ENCODE measurements at regions not wholly inside any gene's neighbourhood (a gene's known extent, or its start where the extent isn't known, plus 50 kb on each side); places are given as distances from the start of the nearest gene placed in this dataset.

DNA sequence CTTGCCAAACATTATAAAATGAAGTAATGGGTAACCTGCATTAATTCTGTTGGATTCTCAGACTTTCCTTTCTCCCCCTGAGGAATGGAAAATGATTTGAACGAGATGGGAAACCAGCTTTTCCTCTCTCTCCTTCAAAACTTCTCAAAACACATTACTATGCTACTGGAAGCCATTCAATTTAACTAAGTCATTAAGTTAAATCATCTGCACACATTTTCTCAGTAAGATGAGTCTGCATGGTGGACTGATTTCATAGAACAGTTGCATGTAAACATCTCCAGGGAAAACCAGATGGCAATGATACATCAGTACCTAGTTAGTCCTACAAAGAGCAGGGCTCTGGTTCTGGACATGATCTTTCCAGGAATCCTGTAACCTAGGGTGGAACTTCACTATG, 59.9 kb downstream of the BMP4 start:
- DNase-seq (ENCODE audit: low spot score in 2 of 2): no peak
- H3K27ac Mint-ChIP-seq: no peak overlapping the region
- H3K9me3 Mint-ChIP-seq: peaks cover 0 to 13% of the 10 kb centered on the region in 2 donors
- no peak for ATAC-seq
- no peaks in the 10 kb centered on the region for H3K36me3 Mint-ChIP-seq

GRCh38 chr14:53894456-53894855, 62.2 kb downstream of the BMP4 start:
- Mint-ChIP-seq H3K36me3 (no peaks in the 10 kb centered on the region), H3K27ac (peak overlapping the region in 1 of 2 donors; percentile 57), H3K9me3 (peaks cover 0 to 6% of the 10 kb centered on the region in 2 donors)
- DNase-seq (ENCODE audit: low spot score in 2 of 2) (no peak), ATAC-seq (peak in 1 of 2 donors; percentile 86)

DNA sequence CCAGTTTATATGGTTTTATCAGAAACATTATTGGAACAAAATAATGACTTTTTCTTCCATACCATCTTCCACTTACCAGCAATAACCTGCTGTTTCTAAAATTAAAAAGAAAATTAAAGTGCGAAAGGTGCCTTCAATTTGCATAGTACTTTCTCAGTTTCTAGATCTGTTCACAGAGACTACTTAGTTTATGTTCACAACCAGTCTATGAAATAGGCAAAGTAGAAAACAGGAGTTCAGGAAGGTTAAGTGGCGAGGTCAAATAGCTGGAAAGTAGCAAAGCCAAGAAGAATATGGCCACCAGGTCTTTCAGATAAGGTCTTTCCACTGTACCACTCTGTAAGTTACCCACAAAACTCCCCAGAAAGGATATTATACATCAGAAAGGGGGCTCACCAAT, 63.3 kb downstream of the BMP4 start:
- Mint-ChIP-seq H3K27ac (no peak overlapping the region), H3K36me3 (no peaks in the 10 kb centered on the region), H3K9me3 (peaks cover 0 to 2% of the 10 kb centered on the region in 2 donors)
- DNase-seq (ENCODE audit: low spot score in 2 of 2): no peak
- no peak for ATAC-seq

GRCh38 chr14:53890611-53891101, 66.0 kb downstream of the BMP4 start:
- DNase-seq (ENCODE audit: low spot score in 2 of 2): no peak
- Mint-ChIP-seq H3K36me3 (no peaks in the 10 kb centered on the region), H3K27ac (no peak overlapping the region), H3K9me3 (peaks cover 8 to 11% of the 10 kb centered on the region in 2 donors)
- no peak for ATAC-seq

GRCh38 chr14:53888535-53889386, 67.9 kb downstream of the BMP4 start:
- DNase-seq (ENCODE audit: low spot score in 2 of 2) (no peak), ATAC-seq (no peak)
- peaks cover 8 to 11% of the 10 kb centered on the region in 2 donors for H3K9me3 Mint-ChIP-seq
- H3K27ac Mint-ChIP-seq: no peak overlapping the region
- H3K36me3 Mint-ChIP-seq: no peaks in the 10 kb centered on the region

- H3K9me3 Mint-ChIP-seq: peaks cover 8 to 11% of the 10 kb centered on the region in 2 donors
- DNase-seq (ENCODE audit: low spot score in 2 of 2) (no peak), ATAC-seq (no peak)
- H3K27ac Mint-ChIP-seq: no peak overlapping the region
- no peaks in the 10 kb centered on the region for H3K36me3 Mint-ChIP-seq
These were observed 71.4 kb downstream of the BMP4 start for GRCh38 chr14:53885136-53885640.

GRCh38 chr14:53884601-53885000, 72.0 kb downstream of the BMP4 start:
- peaks cover 8 to 11% of the 10 kb centered on the region in 2 donors for H3K9me3 Mint-ChIP-seq
- H3K27ac Mint-ChIP-seq: no peak overlapping the region
- ATAC-seq (no peak), DNase-seq (ENCODE audit: low spot score in 2 of 2) (no peak)
- H3K36me3 Mint-ChIP-seq: no peaks in the 10 kb centered on the region

DNA sequence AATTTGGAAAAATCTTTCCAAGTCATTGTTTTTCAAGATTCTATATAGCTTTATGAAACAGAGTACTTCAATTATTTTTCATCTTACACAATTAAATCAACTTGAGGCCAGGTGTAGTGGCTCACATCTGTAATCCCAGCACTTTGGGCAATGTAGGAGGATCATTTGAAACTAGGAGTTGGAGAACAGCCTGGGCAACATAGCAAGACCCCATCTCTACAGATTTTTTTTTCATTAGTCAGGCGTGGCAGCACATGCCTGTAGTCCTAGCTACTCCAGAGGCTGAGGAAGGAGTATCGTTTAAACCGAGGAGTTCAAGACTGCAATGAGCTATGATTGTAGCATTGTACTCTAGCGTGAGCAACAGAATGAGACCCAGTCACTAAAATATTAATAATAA, 72.9 kb downstream of the BMP4 start:
- H3K9me3 Mint-ChIP-seq: peaks cover 8 to 11% of the 10 kb centered on the region in 2 donors
- no peak for ATAC-seq
- H3K27ac Mint-ChIP-seq: no peak overlapping the region
- H3K36me3 Mint-ChIP-seq: no peaks in the 10 kb centered on the region
- DNase-seq (ENCODE audit: low spot score in 2 of 2): no peak

DNA sequence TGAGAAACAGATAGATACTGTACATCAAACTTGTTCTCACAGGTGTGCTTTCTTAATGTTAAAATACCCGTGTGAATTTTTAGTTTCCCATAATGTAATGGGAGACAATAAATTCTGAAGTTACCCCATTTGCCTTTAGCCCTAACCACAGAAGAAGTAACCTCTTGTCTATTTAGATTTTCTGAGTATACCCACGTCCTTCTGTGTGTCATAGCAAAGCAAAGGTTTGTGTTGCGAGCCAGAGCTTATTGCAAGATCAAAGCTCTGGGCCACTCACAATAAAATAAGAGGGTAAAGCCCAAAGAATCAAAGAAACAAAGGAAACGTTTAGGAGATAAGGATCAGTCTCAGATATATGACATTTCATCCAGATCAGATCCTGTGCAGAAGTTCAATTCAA, 73.9 kb downstream of the BMP4 start:
- Mint-ChIP-seq H3K36me3 (no peaks in the 10 kb centered on the region), H3K27ac (no peak overlapping the region), H3K9me3 (peaks cover 8 to 12% of the 10 kb centered on the region in 2 donors)
- ATAC-seq (no peak), DNase-seq (ENCODE audit: low spot score in 2 of 2) (no peak)

DNA sequence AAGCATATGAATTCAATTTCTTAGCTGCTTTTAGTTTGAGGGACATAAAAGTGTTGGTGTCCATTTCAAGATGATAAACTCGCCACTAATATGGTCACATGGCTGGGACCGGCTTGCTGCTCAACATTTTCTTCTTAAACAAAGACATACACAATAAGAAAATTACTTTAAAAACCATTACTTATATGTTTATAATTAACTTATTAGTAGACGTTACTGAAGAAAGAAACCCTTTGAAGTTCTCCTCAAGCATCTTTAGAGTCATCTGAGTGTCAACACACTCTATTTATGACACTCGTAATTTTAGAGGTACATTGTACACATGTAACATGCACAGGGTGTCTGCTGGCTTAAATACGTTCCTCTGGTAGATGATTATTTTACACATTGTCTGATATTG, 74.7 kb downstream of the BMP4 start:
- ATAC-seq (no peak), DNase-seq (ENCODE audit: low spot score in 2 of 2) (no peak)
- no peak overlapping the region for H3K27ac Mint-ChIP-seq
- peaks cover 8 to 14% of the 10 kb centered on the region in 2 donors for H3K9me3 Mint-ChIP-seq
- H3K36me3 Mint-ChIP-seq: no peaks in the 10 kb centered on the region

DNA sequence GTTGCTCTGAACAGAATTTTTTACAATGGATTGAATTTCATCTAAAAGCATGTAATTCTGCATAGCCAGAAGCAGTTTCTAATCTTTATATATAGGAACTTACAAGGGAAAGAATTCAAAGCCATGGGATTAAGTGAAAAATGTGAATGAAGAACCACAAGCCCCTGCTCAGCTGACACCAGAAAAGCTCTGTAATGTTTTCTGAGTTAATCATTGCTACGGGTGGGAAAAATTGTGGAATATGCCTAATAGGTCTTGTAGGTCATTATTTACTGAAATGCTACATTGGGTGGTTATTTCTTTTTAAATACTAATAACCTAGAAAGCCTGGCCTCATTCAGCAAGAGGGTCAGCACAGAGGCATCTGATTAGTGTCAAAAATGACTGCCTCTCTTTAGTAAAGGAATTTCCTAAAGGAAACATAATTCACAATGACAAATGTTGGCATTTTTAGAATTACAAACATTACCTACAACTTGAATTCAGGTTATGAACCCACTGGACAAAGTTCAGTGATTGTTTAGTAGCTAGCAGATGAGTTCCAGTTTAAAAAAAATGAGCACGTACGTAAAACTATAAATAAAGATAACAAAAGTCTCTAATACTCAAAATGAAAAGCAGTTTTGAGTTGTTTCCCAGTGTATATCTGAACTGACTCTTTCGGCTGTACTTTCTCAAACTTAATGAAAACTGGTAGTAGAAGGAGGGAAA, 75.3 kb downstream of the BMP4 start:
- no peak for ATAC-seq
- Mint-ChIP-seq H3K36me3 (peaks cover 0 to 4% of the 10 kb centered on the region in 2 donors), H3K27ac (no peak overlapping the region), H3K9me3 (peaks cover 8 to 12% of the 10 kb centered on the region in 2 donors)
- no peak for DNase-seq (ENCODE audit: low spot score in 2 of 2)

DNA sequence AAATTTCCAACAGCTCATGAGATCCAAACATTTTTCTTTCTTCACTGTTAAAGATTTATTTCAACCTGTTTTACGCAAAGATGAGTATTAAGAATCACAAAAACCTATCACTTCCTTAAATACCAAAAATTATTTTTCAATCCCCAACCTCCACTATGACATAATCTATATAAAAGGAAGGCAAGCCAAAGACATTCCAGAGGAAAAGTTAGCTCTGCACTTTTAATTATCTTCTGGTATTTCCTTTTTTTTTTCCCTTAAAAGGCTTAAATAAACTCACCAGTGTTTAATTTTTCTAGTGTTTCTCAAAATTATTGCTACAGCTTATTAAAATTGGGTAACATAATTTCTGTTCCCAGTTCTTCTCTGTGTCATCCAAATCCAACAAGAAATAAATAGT, 75.9 kb downstream of the BMP4 start:
- Mint-ChIP-seq H3K9me3 (peaks cover 6 to 11% of the 10 kb centered on the region in 2 donors), H3K27ac (no peak overlapping the region), H3K36me3 (peaks cover 0 to 6% of the 10 kb centered on the region in 2 donors)
- DNase-seq (ENCODE audit: low spot score in 2 of 2) (no peak), ATAC-seq (no peak)

GRCh38 chr14:53879747-53880146, 76.9 kb downstream of the BMP4 start:
- ATAC-seq (no peak), DNase-seq (ENCODE audit: low spot score in 2 of 2) (no peak)
- peaks cover 6 to 11% of the 10 kb centered on the region in 2 donors for H3K9me3 Mint-ChIP-seq
- no peak overlapping the region for H3K27ac Mint-ChIP-seq
- peaks cover 0 to 6% of the 10 kb centered on the region in 2 donors for H3K36me3 Mint-ChIP-seq

DNA sequence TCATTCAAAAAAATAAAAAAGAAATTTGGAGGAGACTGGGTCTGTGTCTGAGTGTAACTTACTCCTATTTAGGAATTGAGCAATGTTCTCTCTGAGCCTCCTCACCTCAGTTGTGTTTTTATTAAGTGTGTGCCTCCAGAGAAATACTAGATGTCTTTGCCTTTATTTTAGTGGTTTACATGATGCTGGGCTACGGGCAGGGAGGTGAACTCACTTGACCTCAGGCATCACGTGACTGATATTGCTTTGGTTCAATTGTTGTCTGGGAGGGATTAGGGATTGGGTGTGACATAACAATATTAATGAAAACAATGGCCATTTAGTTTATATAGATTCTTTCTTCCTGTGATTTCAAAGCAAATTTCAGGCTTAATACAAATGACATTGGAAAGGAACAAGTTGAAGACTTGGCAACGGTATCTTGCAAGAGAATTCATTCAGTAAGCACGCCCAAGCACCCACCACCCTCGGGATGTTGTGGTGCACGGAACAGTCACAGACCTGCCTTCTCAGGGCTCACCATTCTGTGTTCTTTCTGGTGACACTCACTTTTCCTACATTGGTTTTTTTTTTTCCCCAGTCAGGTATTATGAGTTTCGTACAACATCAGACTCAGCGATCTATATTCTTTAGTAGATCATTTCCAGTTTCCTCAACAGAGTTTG, 77.5 kb downstream of the BMP4 start:
- peaks cover 0 to 6% of the 10 kb centered on the region in 2 donors for H3K36me3 Mint-ChIP-seq
- no peak for ATAC-seq

GRCh38 chr14:53875324-53875897, 81.2 kb downstream of the BMP4 start:
- H3K36me3 Mint-ChIP-seq: peaks cover 0 to 6% of the 10 kb centered on the region in 2 donors
- H3K27ac Mint-ChIP-seq: no peak overlapping the region
- ATAC-seq (no peak), DNase-seq (ENCODE audit: low spot score in 2 of 2) (no peak)
- peaks cover 6 to 11% of the 10 kb centered on the region in 2 donors for H3K9me3 Mint-ChIP-seq

More for the DNA sequence above, 77.5 kb downstream of the BMP4 start:
- H3K9me3 Mint-ChIP-seq: peaks cover 6 to 11% of the 10 kb centered on the region in 2 donors
- DNase-seq (ENCODE audit: low spot score in 2 of 2): no peak
- no peak overlapping the region for H3K27ac Mint-ChIP-seq

GRCh38 chr14:53874704-53875103, 81.9 kb downstream of the BMP4 start:
- ATAC-seq: no peak
- Mint-ChIP-seq H3K9me3 (peaks cover 6 to 11% of the 10 kb centered on the region in 2 donors), H3K36me3 (peaks cover 0 to 6% of the 10 kb centered on the region in 2 donors), H3K27ac (no peak overlapping the region)
- no peak for DNase-seq (ENCODE audit: low spot score in 2 of 2)
